ENCODE measurements at regions not wholly inside any gene's neighbourhood (a gene's known extent, or its start where the extent isn't known, plus 50 kb on each side); places are given as distances from the start of the nearest gene placed in this dataset.

DNA sequence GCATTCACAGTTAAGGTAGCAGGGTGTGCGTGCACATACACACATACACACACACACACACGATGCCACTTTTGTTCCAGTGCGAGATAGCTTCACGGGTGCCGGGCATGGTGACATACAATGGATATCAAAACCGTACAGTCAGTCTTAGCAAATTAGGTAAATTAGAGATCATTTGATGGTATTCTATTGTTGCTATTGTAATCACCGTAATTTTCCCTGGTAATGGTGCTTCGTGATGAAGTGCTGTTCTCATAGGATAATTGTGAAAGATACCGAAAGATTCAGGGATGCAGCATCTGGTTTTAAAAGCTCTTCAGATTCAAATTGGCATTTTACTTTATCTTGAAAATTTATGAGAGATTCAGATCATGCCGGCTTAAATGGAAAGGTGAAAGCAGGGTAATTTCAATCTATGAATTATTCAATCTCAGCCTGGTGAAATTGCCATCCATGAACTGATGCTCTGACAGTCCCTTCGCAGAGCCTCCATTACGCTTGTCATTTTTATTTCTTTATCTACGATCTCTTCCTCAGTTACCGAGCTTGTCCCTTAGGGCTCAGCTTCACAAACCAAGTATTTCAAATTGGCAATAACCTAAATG is 71.3 kb upstream of the SOX4 start:
- DNase-seq (ENCODE audit: low read depth in 3 of 3): no peak

DNA sequence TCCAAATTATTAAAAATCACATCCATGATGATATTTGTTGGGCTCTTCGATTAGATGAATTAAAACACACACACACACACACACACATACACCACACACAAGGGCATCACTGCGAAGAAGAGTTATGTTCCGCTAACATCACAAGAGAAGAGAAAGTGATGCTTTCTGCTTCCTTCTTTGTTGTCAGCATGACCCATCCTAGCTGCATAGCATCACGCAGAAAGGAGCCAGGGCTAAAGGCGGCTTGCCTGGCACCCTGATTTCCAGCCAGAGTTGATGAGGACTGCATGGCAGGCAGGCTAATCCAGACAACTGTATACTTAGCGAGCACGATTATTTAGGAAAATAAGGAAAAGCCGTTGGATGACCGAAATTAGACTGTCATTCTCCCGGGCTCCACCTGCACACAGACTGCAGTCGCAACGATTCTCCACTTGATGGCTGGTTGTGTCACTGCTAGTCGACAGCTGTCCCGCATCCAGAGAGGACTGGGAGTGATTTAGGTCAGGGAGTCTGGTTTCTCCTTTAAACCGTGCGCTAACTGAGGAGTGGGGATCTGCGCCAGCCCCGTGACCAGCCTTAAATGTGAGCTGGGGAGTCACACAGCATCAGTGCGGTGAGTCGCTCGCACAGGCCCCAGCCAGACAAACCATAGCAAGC is 70.6 kb upstream of the SOX4 start:
- DNase-seq (ENCODE audit: low read depth in 3 of 3): no peak

GRCh38 chr6:21523652-21524051 is 69.9 kb upstream of the SOX4 start:
- no peak for DNase-seq (ENCODE audit: low read depth in 3 of 3)

DNA sequence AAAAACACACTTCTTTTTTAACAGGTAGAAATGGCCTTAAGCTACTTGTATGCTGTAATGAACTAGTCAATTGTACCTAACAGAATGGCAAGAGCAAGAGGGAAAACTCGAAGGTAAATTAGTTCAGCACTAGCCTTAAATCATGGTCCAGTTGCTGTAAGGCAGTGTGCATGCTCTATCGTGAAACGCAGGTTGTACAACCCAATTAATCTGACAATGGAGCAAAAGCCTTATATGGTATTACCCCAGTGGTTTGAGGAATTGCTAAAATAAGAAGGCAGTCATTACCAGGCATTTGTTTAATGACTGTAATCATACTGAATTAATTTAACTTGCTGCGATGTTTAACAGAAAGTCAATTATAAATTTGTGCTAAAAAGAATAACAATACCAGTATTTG is 69.3 kb upstream of the SOX4 start:
- no peak for DNase-seq (ENCODE audit: low read depth in 3 of 3)

DNA sequence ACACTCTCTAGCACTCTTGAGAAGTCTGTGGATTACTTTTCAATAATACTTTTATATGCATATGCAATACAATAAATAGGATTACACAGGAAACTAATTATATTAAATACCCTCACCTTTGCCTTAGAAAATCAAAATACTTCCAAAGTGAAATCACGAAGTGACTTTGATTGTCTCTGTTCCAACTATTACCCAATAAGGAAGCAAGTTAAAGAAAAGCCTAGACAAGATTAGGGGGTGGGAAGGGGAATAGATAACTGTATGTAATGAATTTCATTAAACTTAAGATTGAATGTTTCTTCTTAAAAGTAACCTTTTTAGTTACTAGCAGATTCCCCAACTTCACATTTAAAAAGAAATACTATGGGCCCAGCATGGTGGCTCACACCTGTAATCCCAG is 66.6 kb upstream of the SOX4 start:
- DNase-seq (ENCODE audit: low read depth in 3 of 3): no peak

- no peak for DNase-seq (ENCODE audit: low read depth in 3 of 3)
These were observed 65.8 kb upstream of the SOX4 start for GRCh38 chr6:21527731-21528130.

DNA sequence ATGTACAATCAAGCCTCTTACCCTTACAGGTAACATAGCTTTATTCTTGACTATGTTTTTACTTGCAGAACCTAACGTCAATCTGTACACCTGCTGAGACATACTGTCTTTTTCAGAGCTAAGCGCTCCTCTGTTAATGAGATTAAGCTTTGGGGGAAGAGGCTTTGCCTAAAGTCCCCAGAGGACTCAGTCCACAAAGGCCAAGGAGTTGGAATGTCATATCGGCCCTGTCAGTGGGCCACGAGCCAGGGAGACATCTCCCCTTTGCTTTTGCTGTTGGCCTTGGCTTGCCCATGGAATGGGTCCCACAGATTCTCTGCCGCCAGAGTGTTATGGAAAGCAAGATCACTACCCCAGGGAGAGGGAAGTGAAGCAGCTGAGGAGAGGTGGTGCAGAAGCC is 64.1 kb upstream of the SOX4 start:
- no peak for DNase-seq (ENCODE audit: low read depth in 3 of 3)

DNA sequence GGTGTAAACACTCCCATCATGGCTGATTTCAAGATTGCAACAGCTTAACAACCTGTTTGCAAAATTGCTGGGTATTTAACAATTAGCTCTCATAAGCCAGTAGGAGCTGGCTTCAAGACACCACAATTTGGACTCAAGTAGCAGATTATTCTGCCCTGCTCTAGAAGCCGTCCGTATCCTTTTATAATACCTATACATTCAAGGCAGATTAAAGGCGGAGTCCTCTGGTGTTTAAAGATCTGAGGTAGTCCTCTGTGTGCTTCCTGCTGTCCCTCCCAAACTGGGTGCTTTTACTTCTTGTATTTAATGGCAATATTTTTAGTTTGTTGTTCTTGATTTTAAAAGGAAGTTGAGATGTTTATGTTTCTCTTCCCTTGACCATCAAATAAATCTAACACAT is 62.2 kb upstream of the SOX4 start:
- DNase-seq (ENCODE audit: low read depth in 3 of 3): no peak

DNA sequence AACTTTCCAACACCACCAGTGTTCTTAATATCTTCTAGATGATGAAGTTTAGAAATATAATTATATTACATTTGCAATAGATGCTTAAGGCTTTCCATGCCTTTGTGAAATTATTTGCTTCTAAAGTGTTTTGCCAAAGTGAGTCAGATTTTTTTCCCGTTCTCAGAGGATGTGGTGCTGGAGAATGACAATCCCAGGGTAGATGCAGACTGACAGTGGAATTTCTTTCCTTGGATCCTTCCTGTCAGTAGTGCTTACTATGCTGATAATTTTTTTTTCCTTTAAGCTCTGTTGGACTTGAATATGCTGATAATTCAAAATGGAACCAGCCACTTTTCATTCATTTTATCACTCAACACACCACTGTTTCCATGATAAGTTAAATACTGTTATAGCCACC is 59.9 kb upstream of the SOX4 start:
- no peak for DNase-seq (ENCODE audit: low read depth in 3 of 3)

- DNase-seq (ENCODE audit: low read depth in 3 of 3): no peak
These were observed 57.2 kb upstream of the SOX4 start for GRCh38 chr6:21536280-21536766.

DNA sequence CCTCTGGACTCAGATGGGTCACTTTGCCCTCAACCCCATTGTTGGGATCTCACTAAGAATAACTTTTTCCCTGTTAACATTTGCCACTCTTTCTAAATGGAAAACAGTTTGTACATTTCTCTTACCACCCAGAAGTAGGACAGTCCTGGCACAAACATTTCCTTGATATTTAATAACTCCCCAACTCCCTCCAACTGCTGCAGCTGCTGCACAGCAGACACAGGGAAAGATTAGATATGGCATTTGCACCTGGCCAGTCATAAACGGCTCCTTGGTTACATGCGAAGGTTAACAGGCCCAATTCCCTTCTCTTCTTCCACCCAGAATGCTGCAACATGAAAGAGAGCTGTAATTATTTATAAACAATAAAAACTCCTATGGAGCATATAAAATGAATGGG is 55.9 kb upstream of the SOX4 start:
- DNase-seq (ENCODE audit: low read depth in 3 of 3): no peak

DNA sequence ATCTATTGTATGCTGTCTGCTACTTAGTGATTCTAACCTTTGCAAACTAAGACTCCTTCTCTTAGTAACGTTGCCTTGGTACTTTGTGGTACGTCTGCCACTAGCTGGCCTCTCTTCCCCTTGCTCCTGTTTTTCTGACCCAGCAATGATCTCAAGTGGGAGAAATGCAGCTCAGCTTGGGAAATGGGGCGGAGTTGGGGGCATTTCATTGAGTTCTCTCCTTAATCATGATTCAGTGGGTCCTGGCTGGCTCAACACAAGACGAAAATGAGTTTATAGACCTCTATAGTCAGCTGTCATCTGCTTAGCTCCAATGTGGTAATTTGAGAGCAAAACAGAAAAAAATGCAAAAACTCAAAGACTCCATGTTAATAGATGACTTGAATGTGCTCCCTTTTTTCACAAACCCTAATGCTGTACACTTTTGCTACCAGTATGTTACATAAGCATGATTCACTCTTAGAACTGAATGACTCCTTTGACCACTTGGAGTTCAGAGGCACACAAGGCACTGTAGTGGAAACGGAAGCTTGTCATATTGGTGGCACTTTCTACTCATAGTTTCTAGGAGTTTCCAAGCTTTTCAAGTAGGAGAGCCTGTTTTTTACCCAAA is 55.3 kb upstream of the SOX4 start:
- DNase-seq (ENCODE audit: low read depth in 3 of 3): no peak

DNA sequence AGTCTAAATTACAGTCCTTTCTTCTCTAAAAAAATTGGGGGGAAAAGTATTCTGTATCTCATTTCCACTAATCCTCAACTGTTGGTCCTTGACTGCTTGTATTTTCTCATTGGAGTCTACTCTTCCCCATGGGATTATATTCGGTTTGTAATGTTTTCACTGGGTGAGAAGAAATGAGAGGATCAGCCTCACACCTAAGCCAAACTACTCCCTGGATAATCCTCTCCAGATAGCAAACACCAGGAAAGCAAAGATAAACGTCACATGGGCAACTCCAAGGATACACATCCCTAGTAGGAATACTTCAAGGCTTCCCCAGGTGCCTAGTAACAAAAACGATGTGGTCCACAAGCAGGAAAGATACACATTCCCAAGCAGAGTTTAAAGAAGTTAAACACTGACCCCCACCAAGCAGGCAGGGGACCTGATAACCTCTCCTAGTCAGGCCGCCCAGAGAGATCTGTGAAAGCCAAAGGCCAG is 53.9 kb upstream of the SOX4 start:
- DNase-seq (ENCODE audit: low read depth in 3 of 3): no peak
